Activated gamma-delta T cell treated with anti-CD3 and anti-CD28 coated beads, Interleukin-2, amount 50 U/mL, for 16 hours (primary cell): ENCODE measurements at regions not wholly inside any gene's neighbourhood (a gene's known extent, or its start where the extent isn't known, plus 50 kb on each side); places are given as distances from the start of the nearest gene placed in this dataset.

Experiments used
- DNase-seq: peaks from one replicate; pipeline ENCODE4 v3.0.0-alpha.2; 2020; ENCODE audit warnings: low read depth

- DNase-seq = no peak
Measured at GRCh38 chr6:148104131-148104530, 238.5 kb upstream of the SASH1 start.

GRCh38 chr6:148105695-148106094 is 236.9 kb upstream of the SASH1 start:
- DNase-seq = no peak

DNA sequence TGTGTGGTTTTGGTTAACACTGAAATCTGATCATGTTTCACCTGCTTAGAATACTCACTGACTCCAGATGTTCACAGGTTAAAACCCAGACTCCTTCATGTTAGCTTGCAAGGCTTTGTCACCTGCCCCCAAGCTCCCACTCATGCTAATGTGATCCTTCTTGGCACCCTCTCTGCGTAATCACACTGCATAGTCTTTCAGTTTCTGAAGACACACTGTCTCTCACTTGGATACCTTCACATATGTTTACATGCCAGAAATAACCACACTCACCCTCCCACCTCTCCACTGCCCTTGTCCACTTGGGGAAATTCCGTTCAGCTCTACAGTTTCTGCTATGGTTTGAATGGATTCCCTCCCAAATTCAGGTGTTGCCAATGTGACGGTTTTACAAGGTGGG is 234.7 kb upstream of the SASH1 start:
- no peak for DNase-seq

GRCh38 chr6:148109732-148110131 is 232.9 kb upstream of the SASH1 start:
- no peak for DNase-seq

- no peak for DNase-seq
Measured at GRCh38 chr6:148110925-148111324, 231.7 kb upstream of the SASH1 start.

GRCh38 chr6:148112851-148113319 is 229.8 kb upstream of the SASH1 start:
- no peak for DNase-seq

- no peak for DNase-seq
Measured at GRCh38 chr6:148116001-148116400, 226.6 kb upstream of the SASH1 start.

DNA sequence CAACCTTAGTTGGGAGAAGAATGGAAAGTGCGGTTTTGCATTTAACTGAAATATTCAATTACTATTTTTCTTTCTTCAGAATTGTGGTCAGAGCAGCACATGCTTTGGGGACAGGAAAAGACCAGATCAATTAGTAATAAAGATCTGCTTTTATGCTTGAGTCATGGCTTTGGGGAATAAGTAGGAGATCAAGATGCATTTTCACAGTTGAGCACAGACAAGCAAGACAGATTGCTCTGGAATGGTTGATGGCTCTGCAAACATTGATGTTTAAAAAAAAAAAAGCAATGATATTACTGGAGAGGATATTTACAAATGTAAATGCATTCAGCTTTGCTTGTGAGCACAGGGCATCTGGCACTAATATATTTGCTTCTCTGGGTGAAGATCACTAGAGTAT is 224.4 kb upstream of the SASH1 start:
- no peak for DNase-seq

DNA sequence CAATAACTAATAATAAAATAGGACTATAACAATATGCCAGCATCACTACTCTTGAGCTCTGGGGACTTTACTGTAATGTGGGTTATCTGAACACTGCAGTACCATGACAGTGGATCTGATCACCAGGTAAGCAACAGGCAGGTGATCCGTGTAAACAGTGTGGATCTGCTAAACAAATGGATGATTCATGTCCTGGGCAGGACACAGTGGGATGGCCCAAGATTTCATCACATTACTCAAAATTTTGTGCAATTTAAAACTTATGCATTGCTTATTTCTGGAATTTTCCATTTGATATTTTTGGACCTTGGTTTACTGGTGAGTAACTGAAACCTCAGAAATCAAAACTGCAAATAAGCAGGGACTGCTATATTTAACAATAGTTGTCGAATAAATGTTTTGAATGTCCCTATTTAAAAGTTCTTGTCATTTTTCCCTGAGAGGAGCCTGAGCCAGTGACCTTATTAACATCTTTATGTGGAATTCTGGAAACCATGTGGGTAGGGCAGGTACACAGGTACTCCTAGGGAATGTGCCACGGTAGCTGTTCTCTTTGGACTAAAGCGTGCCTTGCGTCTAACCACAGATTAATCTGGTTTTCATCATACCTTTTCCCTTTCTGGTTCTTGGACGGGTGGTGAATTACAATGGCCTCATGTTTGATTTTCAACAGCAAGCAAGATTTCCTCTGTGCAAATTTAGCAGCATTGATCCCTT is 214.5 kb upstream of the SASH1 start:
- DNase-seq = no peak

DNA sequence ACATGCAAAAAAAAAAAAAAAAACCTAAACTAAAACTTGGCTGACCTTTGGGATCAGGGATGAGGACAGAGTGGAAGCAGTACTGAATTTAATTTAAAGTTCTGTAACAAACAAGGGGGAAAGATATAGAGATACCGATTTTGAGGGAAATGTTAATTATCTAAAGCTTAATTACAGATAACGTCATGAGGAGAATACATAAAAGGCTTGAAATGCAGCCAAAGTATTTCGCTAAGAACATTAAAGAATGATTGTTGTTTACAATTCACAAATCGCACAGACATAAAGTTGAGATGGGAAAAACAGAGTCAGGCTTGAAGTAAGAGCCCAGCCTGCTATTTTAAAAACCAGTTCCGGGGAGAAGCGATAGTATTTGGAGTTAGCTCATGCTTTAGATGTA is 208.0 kb upstream of the SASH1 start:
- no peak for DNase-seq

- DNase-seq = no peak
Measured at GRCh38 chr6:148136586-148136985, 206.1 kb upstream of the SASH1 start.

DNA sequence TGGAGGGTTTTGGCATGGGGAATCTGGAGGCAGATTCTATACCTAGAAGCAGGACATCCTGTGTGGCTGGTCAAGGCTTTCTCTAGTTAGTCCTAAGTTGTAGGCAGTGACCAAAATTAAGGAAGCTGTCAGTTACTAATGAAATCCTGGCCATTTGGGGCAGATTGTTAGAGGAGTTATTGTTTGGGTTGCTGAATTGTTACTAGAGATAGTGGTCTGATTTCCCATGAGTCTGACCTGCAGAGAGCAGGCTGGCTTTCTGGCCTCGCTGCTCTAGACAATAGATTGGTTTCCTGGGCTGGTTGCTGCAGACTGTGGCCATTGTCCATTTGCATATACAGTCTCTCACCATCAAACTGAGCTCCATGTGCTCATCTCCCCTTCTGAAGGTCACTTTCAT is 205.0 kb upstream of the SASH1 start:
- DNase-seq = no peak

- no peak for DNase-seq
Measured at GRCh38 chr6:148138573-148138972, 204.1 kb upstream of the SASH1 start.

DNA sequence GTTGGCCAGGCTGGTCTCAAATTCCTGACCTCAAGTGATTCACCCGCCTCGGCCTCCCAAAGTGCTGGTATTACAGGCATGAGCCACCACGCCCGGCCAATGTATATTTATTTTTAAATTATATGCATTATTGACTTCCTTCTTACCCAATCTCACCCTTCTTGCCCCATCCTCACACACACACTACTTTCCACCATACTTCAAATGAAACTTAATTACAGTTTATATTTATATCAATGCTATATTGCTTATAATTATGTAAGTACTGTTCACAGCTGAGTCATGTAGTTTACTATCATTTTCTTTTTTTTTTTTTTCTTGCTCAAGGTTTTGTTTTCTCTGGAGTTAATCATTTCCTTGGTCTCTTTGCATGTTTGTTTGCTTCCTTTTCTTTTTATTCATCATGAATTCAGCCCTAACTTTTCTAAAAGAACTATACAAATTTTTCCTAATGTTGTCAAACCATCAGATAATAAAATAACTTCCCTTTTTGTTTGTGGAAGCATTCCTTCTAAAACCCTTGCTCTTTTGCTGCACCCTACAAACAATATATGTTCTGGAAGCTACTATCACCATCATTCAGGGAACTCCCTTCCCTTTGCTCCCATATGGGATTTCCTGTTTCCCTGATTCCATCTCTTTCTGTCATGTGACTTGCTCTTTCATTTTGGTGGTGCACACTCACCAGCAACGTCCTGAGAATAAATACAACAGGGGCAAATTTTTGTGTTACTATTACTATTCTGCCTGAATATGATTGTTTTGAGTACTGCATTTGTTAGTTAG is 201.7 kb upstream of the SASH1 start:
- DNase-seq = no peak

DNA sequence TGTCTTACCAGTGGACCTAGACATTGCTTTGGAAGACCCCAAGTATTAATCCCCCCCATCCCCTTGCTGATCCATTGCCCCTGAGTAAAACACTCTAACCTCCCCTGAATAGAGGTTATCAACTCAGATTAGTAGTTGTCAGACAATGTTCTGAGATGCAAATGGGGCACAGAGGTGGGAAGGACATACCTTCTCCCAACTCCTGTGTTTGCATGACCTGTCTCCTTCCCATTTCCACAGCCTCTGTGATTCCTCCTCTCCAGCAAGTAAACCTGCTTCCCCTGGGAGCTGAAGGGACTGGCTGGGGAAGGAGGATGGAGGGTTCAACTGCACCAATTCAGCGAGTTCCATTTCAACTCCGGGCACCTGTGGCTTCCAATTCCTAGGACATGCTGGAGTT is 199.8 kb upstream of the SASH1 start:
- DNase-seq = no peak

DNA sequence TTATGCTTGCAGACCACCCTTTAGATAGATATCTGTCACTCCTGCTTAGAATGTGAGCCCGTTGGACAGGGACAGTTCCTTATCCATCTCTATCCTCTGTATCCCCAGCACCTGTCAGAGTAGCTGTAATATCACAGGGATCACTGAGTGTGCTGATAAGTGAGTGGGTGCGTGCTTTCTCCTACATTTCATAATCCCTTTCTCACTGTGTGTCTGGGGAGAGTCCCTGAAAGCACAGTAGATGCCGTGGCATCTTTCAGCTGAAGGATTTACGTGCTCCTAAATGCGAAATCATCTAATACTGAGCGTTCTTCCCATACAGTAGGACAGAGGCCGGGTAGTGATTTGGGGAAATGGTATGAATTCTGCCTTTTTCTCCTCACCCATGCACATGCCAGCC is 198.9 kb upstream of the SASH1 start:
- no peak for DNase-seq

DNA sequence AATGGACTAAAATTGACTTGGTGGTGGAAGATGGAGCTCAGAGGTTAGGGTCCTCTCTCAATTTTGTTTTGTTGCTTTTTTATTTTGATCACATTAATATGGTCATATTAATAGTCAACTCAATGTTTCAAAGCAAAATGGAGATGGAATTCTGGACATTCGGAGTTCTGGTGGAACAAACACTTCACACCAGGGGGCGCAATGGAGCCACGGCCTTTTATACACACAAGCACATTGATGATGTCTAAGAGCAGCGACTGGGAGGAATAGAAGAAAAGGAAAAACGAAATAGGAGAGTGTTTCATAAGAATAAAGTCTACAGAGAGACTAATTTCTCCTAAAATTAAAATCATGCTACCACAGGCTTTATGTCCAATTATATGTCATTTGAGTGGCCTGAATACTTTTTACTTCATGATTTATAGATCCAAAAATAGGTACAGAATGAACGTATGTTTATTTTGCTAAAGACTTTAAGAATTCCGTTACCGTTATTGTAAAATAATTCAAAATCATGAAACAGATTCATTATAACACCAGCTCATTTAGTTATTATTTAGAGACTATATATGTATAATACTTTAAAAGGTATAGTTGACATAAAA is 197.6 kb upstream of the SASH1 start:
- DNase-seq = no peak

DNA sequence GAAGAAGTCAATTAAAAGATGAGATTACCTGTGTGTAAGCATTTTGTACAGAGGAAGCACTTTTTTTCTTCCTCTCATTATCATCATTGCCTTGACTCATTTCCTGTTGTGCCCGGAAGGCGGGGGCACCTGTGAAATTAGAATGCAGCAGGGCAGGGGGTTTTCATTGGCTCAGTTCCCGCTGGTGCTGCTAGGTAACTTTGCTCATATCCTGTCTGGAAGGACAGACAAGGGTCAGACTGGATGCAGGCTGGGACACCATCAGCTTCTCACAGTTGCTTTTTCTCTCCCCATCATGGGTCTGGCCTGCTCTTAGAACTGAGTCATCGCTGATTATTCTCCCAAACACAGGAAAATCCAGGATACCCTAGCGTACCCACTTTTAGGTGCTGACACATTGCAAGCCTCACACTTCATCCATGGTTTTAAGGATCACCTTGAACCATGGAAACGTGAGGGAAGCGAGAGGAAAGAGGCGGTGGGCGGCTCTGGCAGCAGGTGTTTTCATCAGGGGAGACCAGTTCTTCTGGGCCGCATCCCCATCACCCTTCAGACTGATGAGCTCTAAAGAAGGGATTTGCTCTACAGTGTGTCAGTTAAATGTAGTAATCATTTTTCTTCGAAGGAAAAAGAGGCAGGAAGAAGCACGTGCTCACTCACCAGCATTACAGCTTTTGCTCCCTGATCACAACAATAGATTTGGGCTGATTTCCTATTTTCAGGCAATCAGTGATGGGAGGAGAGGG is 195.7 kb upstream of the SASH1 start:
- peak; percentile 10 for DNase-seq

DNA sequence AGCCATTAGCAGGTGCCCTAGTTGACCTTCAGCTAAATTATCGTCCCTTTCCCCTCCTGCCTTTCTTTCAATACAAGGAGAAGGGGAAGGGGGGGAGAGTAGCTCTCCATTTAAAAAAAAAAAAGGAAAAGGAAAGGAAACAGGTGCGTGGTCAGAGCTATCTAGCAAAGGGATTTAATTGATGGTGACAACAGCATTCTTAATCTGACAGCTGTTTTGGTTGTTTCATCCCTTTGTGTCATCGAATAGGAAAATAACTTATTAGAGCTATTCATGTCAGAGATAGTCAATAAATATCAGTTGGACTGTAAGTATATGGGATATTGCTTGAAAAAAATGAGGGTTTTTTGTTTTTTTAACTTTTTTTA is 195.2 kb upstream of the SASH1 start:
- DNase-seq = no peak

DNA sequence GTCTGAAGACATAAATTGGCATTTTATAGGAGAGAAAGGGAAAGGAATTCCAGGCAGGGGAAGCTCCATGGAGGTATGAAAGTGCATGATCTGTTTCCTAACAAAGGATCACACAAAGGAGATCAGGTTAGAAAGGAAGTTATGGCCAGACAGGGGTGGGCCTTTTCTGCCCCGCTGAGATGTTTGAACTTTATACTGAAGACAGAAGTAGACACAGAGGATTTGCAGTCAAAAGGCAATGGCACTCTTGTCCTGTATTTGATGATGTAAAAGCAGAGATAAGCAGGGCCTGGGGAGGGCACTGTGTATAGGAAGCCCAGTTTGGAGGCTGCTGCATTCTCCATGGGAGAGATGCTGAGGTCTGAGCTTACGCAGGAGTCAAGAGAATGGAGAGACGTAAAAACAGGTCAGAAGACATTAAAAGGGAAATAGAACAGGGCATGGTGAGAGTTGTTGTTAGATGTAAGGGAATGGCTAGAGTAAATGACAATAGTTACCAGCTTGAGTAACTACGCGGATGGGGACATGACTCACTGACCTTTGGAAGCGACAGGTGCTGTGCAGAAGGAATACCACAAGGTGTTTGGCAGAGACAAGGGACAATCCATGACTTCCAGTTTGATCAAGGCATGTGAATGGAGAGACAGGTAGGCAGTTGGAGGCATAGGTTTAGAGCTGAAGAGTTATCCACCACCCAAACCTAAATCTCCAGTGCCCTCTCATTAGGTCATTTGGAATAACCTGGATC is 190.6 kb upstream of the SASH1 start:
- no peak for DNase-seq

DNA sequence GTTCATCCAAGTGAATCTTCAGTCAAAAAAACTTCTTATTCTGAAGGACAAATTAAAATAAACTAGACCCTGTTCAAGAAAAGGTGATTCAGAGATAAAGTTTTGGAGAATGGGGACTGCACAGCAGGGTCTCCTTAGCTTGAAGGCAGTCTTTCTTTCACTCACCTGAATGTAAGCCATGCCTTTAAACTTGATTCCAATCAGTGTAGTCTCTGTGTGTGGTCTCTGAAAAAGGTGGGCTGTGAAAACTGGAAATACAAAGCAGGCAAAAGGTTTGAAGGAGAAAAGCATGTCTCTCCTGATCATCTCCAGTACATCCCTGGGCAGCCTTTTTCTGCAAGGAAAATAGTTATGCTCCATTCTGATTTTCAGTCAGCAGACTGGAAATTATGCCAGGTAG is 188.0 kb upstream of the SASH1 start:
- DNase-seq = no peak

- DNase-seq = no peak
Measured at GRCh38 chr6:148155293-148155692, 187.3 kb upstream of the SASH1 start.
